ENCODE measurements at regions not wholly inside any gene's neighbourhood (a gene's known extent, or its start where the extent isn't known, plus 50 kb on each side); places are given as distances from the start of the nearest gene placed in this dataset.

GRCh38 chr3:191980443-191980842 lies 519.5 kb downstream of the PYDC2 start:
- TF ChIP-seq POLR2A (IDR thresholded peaks at IDR 0.05) (no peak), CTCF (IDR thresholded peaks at IDR 0.05) (no peak)

All from adrenal gland (tissue), 5 donors.